ENCODE measurements at regions not wholly inside any gene's neighbourhood (a gene's known extent, or its start where the extent isn't known, plus 50 kb on each side); places are given as distances from the start of the nearest gene placed in this dataset.

DNA sequence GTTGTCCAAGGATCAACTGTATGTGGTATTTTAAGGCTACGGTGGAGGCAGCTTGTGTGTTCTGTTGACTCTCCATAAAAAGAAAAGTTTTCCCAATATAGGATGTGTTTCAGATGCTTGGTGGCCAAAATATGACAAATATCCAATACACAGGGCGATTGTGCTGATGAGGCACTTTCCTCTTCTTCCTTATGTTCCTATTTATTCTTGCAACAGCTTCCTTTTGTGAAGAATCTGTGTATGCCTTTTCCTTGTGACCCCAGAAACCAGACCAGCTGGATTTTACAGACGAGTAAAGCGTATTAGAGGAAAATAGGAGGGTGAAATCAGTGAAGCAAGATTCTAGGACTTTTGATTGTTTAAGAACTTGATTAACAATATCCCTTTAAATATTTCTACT, 452.0 kb downstream of the DMAC1 start:
- peaks cover 18% of the 10 kb centered on the region for H3K9me3 Mint-ChIP-seq
- peaks cover 3% of the 10 kb centered on the region for H3K36me3 Mint-ChIP-seq (ENCODE audit: low read depth)
- H3K4me3 Mint-ChIP-seq: no peak overlapping the region
- H3K4me1 Mint-ChIP-seq: peaks cover 8% of the 10 kb centered on the region
- H3K27ac Mint-ChIP-seq (ENCODE audit: unreplicated experiment): no peak overlapping the region
- TF ChIP-seq, protein P1, sequence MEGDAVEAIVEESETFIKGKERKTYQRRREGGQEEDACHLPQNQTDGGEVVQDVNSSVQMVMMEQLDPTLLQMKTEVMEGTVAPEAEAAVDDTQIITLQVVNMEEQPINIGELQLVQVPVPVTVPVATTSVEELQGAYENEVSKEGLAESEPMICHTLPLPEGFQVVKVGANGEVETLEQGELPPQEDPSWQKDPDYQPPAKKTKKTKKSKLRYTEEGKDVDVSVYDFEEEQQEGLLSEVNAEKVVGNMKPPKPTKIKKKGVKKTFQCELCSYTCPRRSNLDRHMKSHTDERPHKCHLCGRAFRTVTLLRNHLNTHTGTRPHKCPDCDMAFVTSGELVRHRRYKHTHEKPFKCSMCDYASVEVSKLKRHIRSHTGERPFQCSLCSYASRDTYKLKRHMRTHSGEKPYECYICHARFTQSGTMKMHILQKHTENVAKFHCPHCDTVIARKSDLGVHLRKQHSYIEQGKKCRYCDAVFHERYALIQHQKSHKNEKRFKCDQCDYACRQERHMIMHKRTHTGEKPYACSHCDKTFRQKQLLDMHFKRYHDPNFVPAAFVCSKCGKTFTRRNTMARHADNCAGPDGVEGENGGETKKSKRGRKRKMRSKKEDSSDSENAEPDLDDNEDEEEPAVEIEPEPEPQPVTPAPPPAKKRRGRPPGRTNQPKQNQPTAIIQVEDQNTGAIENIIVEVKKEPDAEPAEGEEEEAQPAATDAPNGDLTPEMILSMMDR (conservative IDR thresholded peaks at IDR 0.05): no peak
- H3K27me3 Mint-ChIP-seq (ENCODE audit: low read depth): no peaks in the 10 kb centered on the region
- no peak for DNase-seq (ENCODE audit: low read depth, low spot score)

- H3K9me3 Mint-ChIP-seq: peaks cover 18% of the 10 kb centered on the region
These were observed 453.4 kb downstream of the DMAC1 start for GRCh38 chr9:7346144-7346543.

DNA sequence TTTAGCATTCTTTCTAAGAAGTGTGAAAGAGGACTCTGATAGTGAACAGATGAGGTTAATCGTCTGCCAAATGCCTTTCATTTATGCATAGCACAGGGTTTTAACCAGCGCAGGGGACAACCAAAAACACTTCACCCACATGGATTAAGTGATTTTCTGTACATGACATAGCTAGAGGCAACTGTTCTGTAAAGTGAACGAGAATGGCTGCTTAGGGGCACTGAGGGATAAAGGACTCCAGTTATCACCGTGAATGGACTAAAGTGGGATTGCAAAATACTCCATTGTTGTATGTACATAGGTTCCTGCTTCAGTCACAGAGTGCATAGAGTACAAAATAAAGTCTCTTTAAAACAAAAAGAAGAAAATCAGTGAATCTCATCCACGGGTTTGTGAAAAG, 456.8 kb downstream of the DMAC1 start:
- Mint-ChIP-seq H3K36me3 (ENCODE audit: low read depth) (no peaks in the 10 kb centered on the region), H3K27me3 (ENCODE audit: low read depth) (no peaks in the 10 kb centered on the region), H3K4me1 (peaks cover 17% of the 10 kb centered on the region), H3K9me3 (peaks cover 6% of the 10 kb centered on the region), H3K27ac (ENCODE audit: unreplicated experiment) (no peak overlapping the region), H3K4me3 (no peak overlapping the region)
- TF ChIP-seq, protein P1 (conservative IDR thresholded peaks at IDR 0.05): no peak
- DNase-seq (ENCODE audit: low read depth, low spot score): no peak

More at GRCh38 chr9:7346144-7346543, 453.4 kb downstream of the DMAC1 start:
- Mint-ChIP-seq H3K27ac (ENCODE audit: unreplicated experiment) (no peak overlapping the region), H3K27me3 (ENCODE audit: low read depth) (no peaks in the 10 kb centered on the region), H3K4me1 (peaks cover 17% of the 10 kb centered on the region), H3K36me3 (ENCODE audit: low read depth) (peaks cover 3% of the 10 kb centered on the region), H3K4me3 (no peak overlapping the region)
- TF ChIP-seq, protein P1 (conservative IDR thresholded peaks at IDR 0.05): no peak
- DNase-seq (ENCODE audit: low read depth, low spot score): no peak

DNA sequence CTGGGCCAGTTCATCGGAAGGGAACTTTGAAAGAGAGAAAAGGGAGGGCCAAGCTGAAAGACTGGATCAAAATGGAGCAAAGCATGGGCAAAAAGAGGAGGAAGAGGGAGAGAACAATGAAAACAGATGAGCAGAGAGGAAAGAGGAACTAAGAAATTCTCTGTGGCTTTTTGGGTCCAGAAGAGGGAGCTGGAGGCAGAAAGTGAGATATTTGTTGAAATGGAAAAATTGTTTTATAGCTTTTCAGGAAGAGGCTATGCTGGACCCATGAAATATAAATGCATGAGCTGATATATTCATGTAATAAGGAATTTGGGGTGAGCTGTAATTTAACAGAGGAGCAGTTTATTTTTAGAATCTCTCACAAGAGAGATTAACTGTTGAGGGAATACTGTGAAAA, 457.3 kb downstream of the DMAC1 start:
- Mint-ChIP-seq H3K27me3 (ENCODE audit: low read depth) (no peaks in the 10 kb centered on the region), H3K36me3 (ENCODE audit: low read depth) (no peaks in the 10 kb centered on the region), H3K4me1 (peaks cover 17% of the 10 kb centered on the region), H3K27ac (ENCODE audit: unreplicated experiment) (no peak overlapping the region), H3K9me3 (peaks cover 6% of the 10 kb centered on the region), H3K4me3 (no peak overlapping the region)
- DNase-seq (ENCODE audit: low read depth, low spot score): no peak
- TF ChIP-seq, protein P1 (conservative IDR thresholded peaks at IDR 0.05): no peak

DNA sequence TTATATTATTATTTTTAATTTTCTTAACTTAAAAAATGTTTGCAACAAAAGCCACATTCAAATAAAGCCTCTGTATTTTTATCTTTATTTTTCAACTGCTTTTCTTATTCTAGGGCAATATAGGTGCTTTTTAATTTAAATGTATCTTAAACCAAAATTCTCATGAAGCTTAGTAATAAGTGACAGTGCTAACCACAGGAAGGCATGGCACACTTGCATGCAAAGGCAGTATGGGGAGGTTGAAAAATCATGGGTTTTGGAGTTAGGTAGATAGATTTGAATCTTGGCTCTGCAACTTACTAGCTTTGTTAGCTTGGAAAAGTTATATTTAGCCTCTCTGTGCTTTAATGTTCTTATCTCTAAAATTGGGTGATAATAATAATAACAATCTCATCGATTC, 458.0 kb downstream of the DMAC1 start:
- H3K27ac Mint-ChIP-seq (ENCODE audit: unreplicated experiment): no peak overlapping the region
- peaks cover 6% of the 10 kb centered on the region for H3K9me3 Mint-ChIP-seq
- H3K4me1 Mint-ChIP-seq: peaks cover 17% of the 10 kb centered on the region
- no peak overlapping the region for H3K4me3 Mint-ChIP-seq
- DNase-seq (ENCODE audit: low read depth, low spot score): no peak
- no peaks in the 10 kb centered on the region for H3K36me3 Mint-ChIP-seq (ENCODE audit: low read depth)
- no peaks in the 10 kb centered on the region for H3K27me3 Mint-ChIP-seq (ENCODE audit: low read depth)
- TF ChIP-seq, protein P1 (conservative IDR thresholded peaks at IDR 0.05): no peak

DNA sequence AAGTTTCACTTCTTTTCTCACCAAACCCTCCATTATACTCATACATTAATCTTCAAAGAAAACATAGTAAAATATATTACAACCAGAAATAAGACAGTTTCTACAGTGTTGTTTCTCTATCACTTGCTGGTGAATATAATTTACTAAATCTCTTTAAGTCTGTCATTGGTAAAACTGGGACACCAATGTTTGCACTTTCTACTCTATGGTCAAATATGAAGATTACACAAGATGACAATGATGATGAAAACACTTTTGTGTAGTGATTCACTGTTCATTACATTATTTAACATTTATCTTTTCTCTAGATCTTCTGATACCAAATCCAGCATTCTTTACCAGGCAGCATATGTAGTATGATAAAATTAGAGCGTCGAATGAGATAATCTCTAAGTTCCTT, 459.1 kb downstream of the DMAC1 start:
- Mint-ChIP-seq H3K27me3 (ENCODE audit: low read depth) (no peaks in the 10 kb centered on the region), H3K27ac (ENCODE audit: unreplicated experiment) (no peak overlapping the region), H3K4me3 (no peak overlapping the region), H3K4me1 (peaks cover 17% of the 10 kb centered on the region), H3K9me3 (peaks cover 6% of the 10 kb centered on the region), H3K36me3 (ENCODE audit: low read depth) (no peaks in the 10 kb centered on the region)
- DNase-seq (ENCODE audit: low read depth, low spot score): no peak
- TF ChIP-seq, protein P1 (conservative IDR thresholded peaks at IDR 0.05): no peak
